HFF-Myc (cell line): ENCODE measurements at regions not wholly inside any gene's neighbourhood (a gene's known extent, or its start where the extent isn't known, plus 50 kb on each side); places are given as distances from the start of the nearest gene placed in this dataset.

Experiments
- DNase-seq: peaks from one replicate; pipeline ENCODE4 v3.0.0-alpha.2; 2011; ENCODE audit warnings: low read depth; ENCODE audit errors: extremely low read depth
- H3K4me3 ChIP-seq: replicated peaks from 2 replicates; pipeline ENCODE4 v1.5.1; 2011; ENCODE audit warnings: low read depth, mild to moderate bottlenecking, control low read depth, low read length
- TF ChIP-seq, protein P1 (sequence below): IDR thresholded peaks from 2 replicates; pipeline ENCODE4 v1.5.1; 2012; ENCODE audit warnings: mild to moderate bottlenecking, low read depth, low read length, control low read depth; ENCODE audit errors: missing control alignments

- TF ChIP-seq, protein P1, sequence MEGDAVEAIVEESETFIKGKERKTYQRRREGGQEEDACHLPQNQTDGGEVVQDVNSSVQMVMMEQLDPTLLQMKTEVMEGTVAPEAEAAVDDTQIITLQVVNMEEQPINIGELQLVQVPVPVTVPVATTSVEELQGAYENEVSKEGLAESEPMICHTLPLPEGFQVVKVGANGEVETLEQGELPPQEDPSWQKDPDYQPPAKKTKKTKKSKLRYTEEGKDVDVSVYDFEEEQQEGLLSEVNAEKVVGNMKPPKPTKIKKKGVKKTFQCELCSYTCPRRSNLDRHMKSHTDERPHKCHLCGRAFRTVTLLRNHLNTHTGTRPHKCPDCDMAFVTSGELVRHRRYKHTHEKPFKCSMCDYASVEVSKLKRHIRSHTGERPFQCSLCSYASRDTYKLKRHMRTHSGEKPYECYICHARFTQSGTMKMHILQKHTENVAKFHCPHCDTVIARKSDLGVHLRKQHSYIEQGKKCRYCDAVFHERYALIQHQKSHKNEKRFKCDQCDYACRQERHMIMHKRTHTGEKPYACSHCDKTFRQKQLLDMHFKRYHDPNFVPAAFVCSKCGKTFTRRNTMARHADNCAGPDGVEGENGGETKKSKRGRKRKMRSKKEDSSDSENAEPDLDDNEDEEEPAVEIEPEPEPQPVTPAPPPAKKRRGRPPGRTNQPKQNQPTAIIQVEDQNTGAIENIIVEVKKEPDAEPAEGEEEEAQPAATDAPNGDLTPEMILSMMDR = no peak
- peak; percentile 22 for DNase-seq
- H3K4me3 ChIP-seq = no peak overlapping the region
Measured at GRCh38 chr6:22071270-22072041, 225.4 kb downstream of the PRL start.

- no peak for DNase-seq
- H3K4me3 ChIP-seq = no peak overlapping the region
- TF ChIP-seq, protein P1 = no peak
Measured at GRCh38 chr6:22072949-22073348, 223.9 kb downstream of the PRL start.

GRCh38 chr6:22073516-22074198, 223.2 kb downstream of the PRL start:
- H3K4me3 ChIP-seq = no peak overlapping the region
- DNase-seq = no peak
- TF ChIP-seq, protein P1 = no peak

- no peak for DNase-seq
- TF ChIP-seq, protein P1 = no peak
- H3K4me3 ChIP-seq = no peak overlapping the region
Measured at GRCh38 chr6:22078288-22078687, 218.5 kb downstream of the PRL start.

DNA sequence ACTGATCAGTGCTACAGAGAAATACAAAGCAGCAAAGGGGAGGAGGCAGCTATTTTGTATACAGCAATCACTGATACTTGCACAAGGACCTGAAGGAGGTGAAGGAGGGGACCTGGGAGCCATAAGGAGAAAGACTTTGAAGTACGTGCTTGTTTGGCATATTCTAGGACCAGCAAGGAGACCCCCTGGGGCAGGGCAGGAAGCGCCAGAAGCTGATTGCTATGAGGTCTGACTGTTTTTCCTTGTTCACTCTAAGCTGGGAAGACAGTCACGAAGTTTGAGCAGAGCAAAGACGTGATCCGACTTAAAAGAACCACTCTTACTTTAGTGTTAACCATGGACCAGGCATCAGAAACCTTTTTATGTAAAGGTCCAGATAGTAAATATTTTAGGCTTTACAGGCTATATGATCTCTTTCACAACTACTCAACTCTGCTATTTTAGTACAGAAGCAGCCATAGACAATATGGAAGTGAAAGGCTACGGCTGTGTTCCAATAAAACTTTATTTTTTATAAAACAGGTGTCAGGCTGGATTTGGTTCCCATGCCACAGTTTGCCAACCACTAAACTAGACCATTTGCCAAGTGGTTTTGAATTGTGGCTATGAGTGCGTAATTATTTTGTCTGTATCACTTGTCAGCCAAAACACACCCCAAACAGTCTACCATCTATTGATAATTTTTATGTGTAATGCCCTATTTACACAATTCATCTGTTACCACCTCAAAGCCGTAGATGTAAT, 217.9 kb downstream of the PRL start:
- TF ChIP-seq, protein P1 = no peak
- no peak overlapping the region for H3K4me3 ChIP-seq
- no peak for DNase-seq

- DNase-seq = no peak
- TF ChIP-seq, protein P1 = no peak
- no peak overlapping the region for H3K4me3 ChIP-seq
Measured at GRCh38 chr6:22079783-22080182, 217.1 kb downstream of the PRL start.
